ENCODE measurements at regions not wholly inside any gene's neighbourhood (a gene's known extent, or its start where the extent isn't known, plus 50 kb on each side); places are given as distances from the start of the nearest gene placed in this dataset.

- DNase-seq = no peak
Observed at GRCh38 chr13:103634066-103634465, 567.8 kb upstream of the SLC10A2 start.

- DNase-seq = no peak
Observed at GRCh38 chr13:103625194-103625593, 559.0 kb upstream of the SLC10A2 start.

GRCh38 chr13:103618151-103618550 is 551.9 kb upstream of the SLC10A2 start:
- no peak for DNase-seq

GRCh38 chr13:103615771-103616170 is 549.6 kb upstream of the SLC10A2 start:
- no peak for DNase-seq

- DNase-seq = no peak
Observed at GRCh38 chr13:103614761-103615160, 548.5 kb upstream of the SLC10A2 start.

GRCh38 chr13:103607995-103608394 is 541.8 kb upstream of the SLC10A2 start:
- DNase-seq = no peak

GRCh38 chr13:103605546-103606326 is 539.5 kb upstream of the SLC10A2 start:
- DNase-seq = no peak

- peak; percentile 7 for DNase-seq
Observed at GRCh38 chr13:103599870-103600269, 533.7 kb upstream of the SLC10A2 start.

- DNase-seq = no peak
Observed at GRCh38 chr13:103598671-103599070, 532.5 kb upstream of the SLC10A2 start.

- DNase-seq = no peak
Observed at GRCh38 chr13:103573446-103573845, 507.2 kb upstream of the SLC10A2 start.

GRCh38 chr13:103568314-103568713 is 502.1 kb upstream of the SLC10A2 start:
- no peak for DNase-seq

- no peak for DNase-seq
Observed at GRCh38 chr13:103557878-103558277, 491.7 kb upstream of the SLC10A2 start.

GRCh38 chr13:103556681-103557080 is 490.5 kb upstream of the SLC10A2 start:
- DNase-seq = no peak

GRCh38 chr13:103547914-103548313 is 481.7 kb upstream of the SLC10A2 start:
- no peak for DNase-seq

- DNase-seq = no peak
Observed at GRCh38 chr13:103546271-103546670, 480.1 kb upstream of the SLC10A2 start.

- no peak for DNase-seq
Observed at GRCh38 chr13:103542648-103543047, 476.4 kb upstream of the SLC10A2 start.

GRCh38 chr13:103540382-103540765 is 474.2 kb upstream of the SLC10A2 start:
- DNase-seq = no peak

- DNase-seq = no peak
Observed at GRCh38 chr13:103539721-103540381, 473.6 kb upstream of the SLC10A2 start.

GRCh38 chr13:103539265-103539664 is 473.0 kb upstream of the SLC10A2 start:
- DNase-seq = no peak

GRCh38 chr13:103537616-103538015 is 471.4 kb upstream of the SLC10A2 start:
- no peak for DNase-seq

- no peak for DNase-seq
Observed at GRCh38 chr13:103531278-103531677, 465.1 kb upstream of the SLC10A2 start.

- DNase-seq = no peak
Observed at GRCh38 chr13:103528437-103528836, 462.2 kb upstream of the SLC10A2 start.

GRCh38 chr13:103525530-103525929 is 459.3 kb upstream of the SLC10A2 start:
- no peak for DNase-seq

GRCh38 chr13:103523858-103524257 is 457.6 kb upstream of the SLC10A2 start:
- DNase-seq = no peak

- no peak for DNase-seq
Observed at GRCh38 chr13:103521532-103521931, 455.3 kb upstream of the SLC10A2 start.

Data from activated gamma-delta T cell (primary cell).